K562 (cell line): ENCODE measurements at regions not wholly inside any gene's neighbourhood (a gene's known extent, or its start where the extent isn't known, plus 50 kb on each side); places are given as distances from the start of the nearest gene placed in this dataset.
A peak's percentile ranks its signal among the peaks of the same experiment; 100 is the strongest.

Experiments
- ATAC-seq: fragments of 200-7000 bp; cut with Tn5 transposase; 3 replicates; pipeline ENCODE4 v1.9.1; 2020; ENCODE audit warnings: moderate library complexity
- BruUV-seq: library from RNA; stranded (reverse); fragments of 400-500 nt; replicated peaks from 2 replicates; lab custom pipeline; 2021; lab: Mats Ljungman, UMichigan
- CTCF ChIA-PET: fragments of 300-600 bp; formaldehyde crosslinking; extraction: SDS; loops from one replicate; lab custom pipeline; 2021; ENCODE audit warnings: low intra/inter-chr PET ratio; lab: Yijun Ruan, JAX
- POLR2A ChIA-PET: fragments of 300-600, 350-650 bp; sonication (Branson Sonifier 250); formaldehyde crosslinking; extraction: SDS; loops from one replicate; lab custom pipeline; 2021; ENCODE audit warnings: antibody characterized with exemption, inconsistent platforms; lab: Yijun Ruan, JAX
- DNase-seq, 4 experiments: peaks; one replicate each; pipeline versions ENCODE4 v3.0.0 to v3.0.0-alpha.2; 2011 to 2018; ENCODE audit warnings: low spot score in 3 of 4, mixed read lengths in 3 of 4; ENCODE audit errors: extremely low read depth in 1 of 4
- FAIRE-seq: peaks from 2 replicates; lab custom pipeline; 2011; peaks lifted over from hg19 to GRCh38; lab: Jason Lieb, UNC
- H2AFZ ChIP-seq: 2 replicates; pipeline ENCODE4 v1.6.0; 2011; ENCODE audit warnings: low read depth, low read length, control low read depth, inconsistent platforms
- H3K27ac ChIP-seq: fragments of 200-600 bp; 3 replicates; pipeline ENCODE4 v1.8.0; 2011; ENCODE audit warnings: low read depth, mild to moderate bottlenecking, control low read depth, inconsistent platforms, low read length, moderate library complexity, mixed read lengths; ENCODE audit errors: extremely low read depth
- H3K27me3 ChIP-seq, 2 experiments: fragments of 300-600 bp in 1 of 2; 2 replicates in 1 of 2; 3 replicates in 1 of 2; pipeline versions ENCODE4 v1.6.0 to v1.8.0; 2011; ENCODE audit warnings: inconsistent platforms in 2 of 2, low read length in 2 of 2, mild to moderate bottlenecking in 1 of 2, mixed read lengths in 1 of 2, moderate library complexity in 1 of 2; ENCODE audit not compliant: control insufficient read depth in 2 of 2, insufficient read depth in 2 of 2
- H3K36me3 ChIP-seq: fragments of 300-600 bp; 3 replicates; pipeline ENCODE4 v1.8.0; 2011; ENCODE audit warnings: mild to moderate bottlenecking, low read length, inconsistent platforms; ENCODE audit not compliant: control insufficient read depth, insufficient read depth
- H3K4me1 ChIP-seq, 2 experiments: fragments of 200-600 bp in 1 of 2; replicated peaks in 1 of 2; 2 replicates in 1 of 2; 3 replicates in 1 of 2; pipeline versions ENCODE4 v1.5.1 to v1.8.0; 2011; ENCODE audit warnings: inconsistent platforms in 2 of 2, low read length in 2 of 2, mild to moderate bottlenecking in 1 of 2, mixed read lengths in 1 of 2, moderate library complexity in 1 of 2; ENCODE audit not compliant: control insufficient read depth in 2 of 2, insufficient read depth in 2 of 2
- H3K4me2 ChIP-seq: 2 replicates; pipeline ENCODE4 v1.6.1; 2011; ENCODE audit warnings: low read length, control low read depth, inconsistent platforms, mixed read lengths; ENCODE audit not compliant: insufficient read depth
- H3K4me3 ChIP-seq: fragments of 200-600 bp; sonication (generic), shearing (Covaris generic); 2 replicates; pipeline ENCODE4 v1.5.1; 2016; ENCODE audit warnings: control low read depth, inconsistent platforms
- H3K79me2 ChIP-seq: fragments of 200-600 bp; 3 replicates; pipeline ENCODE4 v1.8.0; 2011; ENCODE audit warnings: low read length, inconsistent platforms; ENCODE audit not compliant: control insufficient read depth, insufficient read depth
- H3K9ac ChIP-seq, 2 experiments: 2 replicates each; pipeline versions ENCODE4 v1.6.0 to v1.6.1; 2011; ENCODE audit warnings: low read depth in 2 of 2, low read length in 2 of 2, control low read depth in 1 of 2, inconsistent platforms in 1 of 2, mild to moderate bottlenecking in 1 of 2, mixed read lengths in 1 of 2; ENCODE audit not compliant: insufficient read depth in 1 of 2
- H3K9me1 ChIP-seq: one replicate; pipeline ENCODE4 v1.6.0; 2011; ENCODE audit warnings: inconsistent platforms, mild to moderate bottlenecking, low read length, moderate library complexity; ENCODE audit not compliant: control insufficient read depth, insufficient read depth
- H3K9me3 ChIP-seq: replicated peaks from 2 replicates; pipeline ENCODE4 v1.5.1; 2011; ENCODE audit warnings: low read depth, low read length, inconsistent platforms; ENCODE audit not compliant: control insufficient read depth, insufficient read depth
- H4K20me1 ChIP-seq: replicated peaks from 2 replicates; pipeline ENCODE4 v1.6.1; 2011; ENCODE audit warnings: low read length, inconsistent platforms, mixed read lengths; ENCODE audit not compliant: control insufficient read depth, insufficient read depth
- ETV6 ChIP-seq, 3 experiments: fragments of 150-350 bp in 1 of 3; sonication (generic) in 1 of 3; formaldehyde crosslinking in 1 of 3; IDR thresholded peaks; 2 replicates each; pipeline versions ENCODE4 v1.6.1 to v1.8.0; 2014 to 2022; ENCODE audit warnings: borderline replicate concordance in 2 of 3, low read depth in 2 of 3, antibody characterized with exemption in 1 of 3, low read length in 1 of 3, mild to moderate bottlenecking in 1 of 3, missing genetic modification reagents in 1 of 3
- TOE1 ChIP-seq, 2 experiments: fragments of 450-650 bp in 1 of 2; sonication (generic) in 1 of 2; formaldehyde crosslinking in 1 of 2; IDR thresholded peaks; 2 replicates each; pipeline versions ENCODE4 v1.7.1 to v1.8.0; 2016 to 2022; ENCODE audit warnings: borderline replicate concordance in 2 of 2, mild to moderate bottlenecking in 2 of 2, antibody characterized with exemption in 1 of 2, inconsistent platforms in 1 of 2, low read depth in 1 of 2, missing genetic modification reagents in 1 of 2, moderate library complexity in 1 of 2
- WGBS: fragments of 100-300 bp; shearing (Covaris generic); methylation state at CpG from one replicate; pipeline ENCODE4 v1.1.6; 2016; ENCODE audit warnings: low coverage, mixed read lengths; ENCODE audit not compliant: insufficient coverage; ENCODE audit errors: missing lambda C conversion rate; 5-methylcytosine and 5-hydroxymethylcytosine counted together
- in situ Hi-C: fragments of 300-500 bp; cut with MboI; formaldehyde crosslinking; loops from 4 replicates; pipeline ENCODE4 v1.15.0; 2018; ENCODE audit warnings: inconsistent platforms, mixed read lengths
- intact Hi-C: fragments of 100-400 bp; cut with micrococcal nuclease; formaldehyde crosslinking; loops from 2 replicates; pipeline ENCODE4 v1.14.2; 2022

DNA sequence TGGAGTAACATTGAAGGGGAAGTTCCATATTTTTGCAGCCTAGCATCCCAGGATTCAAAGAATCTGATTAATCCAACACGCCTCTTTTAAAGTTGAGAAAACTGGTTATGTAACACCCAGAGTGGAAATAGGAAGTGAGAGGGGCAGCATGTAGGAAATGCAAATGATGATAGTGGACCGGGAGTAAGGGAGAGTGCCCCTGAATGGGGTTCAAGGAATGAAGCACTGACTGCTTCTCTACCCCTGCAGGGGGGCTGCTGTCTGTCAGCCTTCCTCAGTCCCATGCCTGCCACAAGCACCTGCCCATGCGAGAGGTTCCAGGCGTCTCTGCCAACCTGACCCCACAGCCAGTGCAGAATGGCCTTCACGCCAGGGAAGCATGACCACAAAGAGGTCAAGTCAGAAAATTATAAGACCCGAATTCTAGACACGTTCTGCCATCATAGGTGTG is 126.5 kb upstream of the CCND2 start:
- FAIRE-seq (no peak), ATAC-seq (no peak)
- Histone ChIP-seq H3K27ac (no peak overlapping the region), H3K9ac (no peak overlapping the region), H3K36me3 (no peaks in the 10 kb centered on the region), H3K4me3 (no peak overlapping the region), H3K9me1 (no peaks in the 10 kb centered on the region), H3K9me3 (no peaks in the 10 kb centered on the region), H3K27me3 (no peaks in the 10 kb centered on the region)
- in situ Hi-C loops: no loop called here
- intact Hi-C loops: no loop called here
- BruUV-seq: no TSS peak
- WGBS: 48% methylated on average over 6 of the region's 7 CpGs
- POLR2A ChIA-PET: no interaction called here
- CTCF ChIA-PET: no interaction called here
- no peak for TF ChIP-seq TOE1 (IDR thresholded peaks at IDR 0.05; ENCODE audit: borderline replicate concordance)
- no peak for TF ChIP-seq TOE1 (CRISPR knock-in tag; IDR thresholded peaks at IDR 0.05; ENCODE audit: borderline replicate concordance, low read depth)
- peak in 1 of 2 experiments; percentile 15; a peak in 1 of 4 replicates for TF ChIP-seq ETV6 (IDR thresholded peaks at IDR 0.05; ENCODE audit: borderline replicate concordance in 1 of 2, low read depth in 2 of 2, low read length in 1 of 2)
- no peak for TF ChIP-seq ETV6 (CRISPR knock-in tag; IDR thresholded peaks at IDR 0.05; ENCODE audit: borderline replicate concordance)
- TF ChIP-seq, all 486 proteins: peak for 1
- Histone ChIP-seq H3K79me2 (no peaks in the 10 kb centered on the region), H3K4me2 (no peak overlapping the region), H4K20me1 (no peaks in the 10 kb centered on the region), H2AFZ (no peak overlapping the region), H3K4me1 (peaks cover 0 to 14% of the 10 kb centered on the region in 2 experiments; a peak in 3 of 5 replicates)
- no peak for DNase-seq
